GM12873 (cell line): ENCODE measurements at regions not wholly inside any gene's neighbourhood (a gene's known extent, or its start where the extent isn't known, plus 50 kb on each side); places are given as distances from the start of the nearest gene placed in this dataset.
A peak's percentile ranks its signal among the peaks of the same experiment; 100 is the strongest.

Experiments used
- CTCF ChIP-seq: IDR thresholded peaks from 2 replicates; pipeline ENCODE4 v1.5.1; 2012; ENCODE audit warnings: low read depth, mild to moderate bottlenecking, moderate library complexity, low read length, control low read depth; ENCODE audit not compliant: insufficient read depth; ENCODE audit errors: missing control alignments

GRCh38 chr7:86916277-86916825, 143.1 kb downstream of the ELAPOR2 start:
- no peak for TF ChIP-seq CTCF

- peak; percentile 40 for TF ChIP-seq CTCF
Observed at GRCh38 chr7:86914551-86914950, 144.9 kb downstream of the ELAPOR2 start.
